IPS-NIHi11 (cell line): ENCODE measurements at regions not wholly inside any gene's neighbourhood (a gene's known extent, or its start where the extent isn't known, plus 50 kb on each side); places are given as distances from the start of the nearest gene placed in this dataset.

Experiments used
- DNase-seq: peaks from one replicate; pipeline ENCODE4 v3.0.0; 2012; ENCODE audit warnings: mixed read lengths, low spot score

- DNase-seq = no peak
These were observed 71.3 kb upstream of the PUDP start for GRCh38 chrX:7219153-7219705.

GRCh38 chrX:7218321-7219152 lies 70.6 kb upstream of the PUDP start:
- DNase-seq = no peak

- no peak for DNase-seq
These were observed 69.1 kb upstream of the PUDP start for GRCh38 chrX:7216981-7217587.

GRCh38 chrX:7215842-7216241 lies 67.9 kb upstream of the PUDP start:
- no peak for DNase-seq

GRCh38 chrX:7214251-7214650 lies 66.3 kb upstream of the PUDP start:
- DNase-seq = no peak

GRCh38 chrX:7205037-7205577 lies 57.2 kb upstream of the PUDP start:
- DNase-seq = no peak

GRCh38 chrX:7204619-7205018 lies 56.7 kb upstream of the PUDP start:
- no peak for DNase-seq

GRCh38 chrX:7202206-7202605 lies 54.3 kb upstream of the PUDP start:
- DNase-seq = no peak

GRCh38 chrX:7201496-7201895 lies 53.5 kb upstream of the PUDP start:
- DNase-seq = no peak

- no peak for DNase-seq
These were observed 50.5 kb upstream of the PUDP start for GRCh38 chrX:7198499-7198898.
